ENCODE measurements at regions not wholly inside any gene's neighbourhood (a gene's known extent, or its start where the extent isn't known, plus 50 kb on each side); places are given as distances from the start of the nearest gene placed in this dataset.
"Not testable (repeated sequence)": the region's sequence is repeated elsewhere in the genome, so short reads cannot be mapped to it uniquely, and the experiment has no call there.

DNA sequence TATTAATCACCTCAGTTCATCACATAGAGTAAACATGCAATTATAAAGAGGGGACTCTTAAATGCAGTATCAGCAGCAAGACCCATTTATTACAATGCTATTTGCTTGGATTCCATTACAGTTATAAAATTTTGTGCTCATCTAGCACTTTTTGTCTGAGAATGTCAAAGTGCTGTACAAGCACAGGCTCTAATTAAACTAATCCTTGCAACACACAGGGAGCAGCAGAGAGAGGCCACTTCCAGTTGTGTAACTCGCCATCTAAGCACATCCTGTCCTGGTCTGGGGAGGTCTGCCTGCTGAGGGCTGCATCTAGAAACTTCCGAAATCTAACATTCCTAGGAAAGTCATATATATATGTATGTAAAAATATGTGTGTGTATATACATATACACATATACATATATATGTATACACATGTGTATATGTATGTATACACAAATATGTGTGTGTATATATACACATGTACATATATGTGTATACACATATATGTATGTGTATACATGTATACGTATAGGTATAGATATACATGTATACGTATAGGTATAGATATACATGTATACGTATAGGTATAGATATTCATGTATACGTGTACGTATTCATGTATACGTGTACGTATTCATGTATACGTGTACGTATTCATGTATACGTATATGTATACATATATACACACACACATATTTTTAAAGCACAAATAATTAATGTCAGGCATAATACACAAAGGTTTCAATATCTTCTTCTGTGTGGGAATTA is 136.4 kb upstream of the JARID2 start:
- H2AFZ ChIP-seq (ENCODE audit: low read depth, low read length) = no peak overlapping the region
- H3K4me2 ChIP-seq (ENCODE audit: low read length) = no peak overlapping the region
- peaks cover 4% of the 10 kb centered on the region for H3F3A ChIP-seq (ENCODE audit: insufficient read depth, low read length, poor library complexity, severe bottlenecking)
- no peak overlapping the region for H3K27ac ChIP-seq (ENCODE audit: low read length)
- H3K9me3 ChIP-seq (ENCODE audit: low read length) = no peaks in the 10 kb centered on the region
- H3K79me2 ChIP-seq (replicated peaks; ENCODE audit: insufficient read depth, low read length) = no peaks in the 10 kb centered on the region
- H4K20me1 ChIP-seq (ENCODE audit: insufficient read depth) = no peaks in the 10 kb centered on the region
- no peaks in the 10 kb centered on the region for H3K36me3 ChIP-seq (ENCODE audit: insufficient read depth, low read length)
- no peak overlapping the region for H3K9ac ChIP-seq (ENCODE audit: low read length)
- H3K27me3 ChIP-seq (ENCODE audit: insufficient read depth, low read depth, low read length) = no peaks in the 10 kb centered on the region
- H3K4me3 ChIP-seq (ENCODE audit: low read length) = no peak overlapping the region
- H3K9me2 ChIP-seq (ENCODE audit: insufficient read depth, low read length) = no peaks in the 10 kb centered on the region
- no peak for TF ChIP-seq EP300 (conservative IDR thresholded peaks at IDR 0.05; ENCODE audit: poor library complexity, severe bottlenecking)
- TF ChIP-seq, protein P1, sequence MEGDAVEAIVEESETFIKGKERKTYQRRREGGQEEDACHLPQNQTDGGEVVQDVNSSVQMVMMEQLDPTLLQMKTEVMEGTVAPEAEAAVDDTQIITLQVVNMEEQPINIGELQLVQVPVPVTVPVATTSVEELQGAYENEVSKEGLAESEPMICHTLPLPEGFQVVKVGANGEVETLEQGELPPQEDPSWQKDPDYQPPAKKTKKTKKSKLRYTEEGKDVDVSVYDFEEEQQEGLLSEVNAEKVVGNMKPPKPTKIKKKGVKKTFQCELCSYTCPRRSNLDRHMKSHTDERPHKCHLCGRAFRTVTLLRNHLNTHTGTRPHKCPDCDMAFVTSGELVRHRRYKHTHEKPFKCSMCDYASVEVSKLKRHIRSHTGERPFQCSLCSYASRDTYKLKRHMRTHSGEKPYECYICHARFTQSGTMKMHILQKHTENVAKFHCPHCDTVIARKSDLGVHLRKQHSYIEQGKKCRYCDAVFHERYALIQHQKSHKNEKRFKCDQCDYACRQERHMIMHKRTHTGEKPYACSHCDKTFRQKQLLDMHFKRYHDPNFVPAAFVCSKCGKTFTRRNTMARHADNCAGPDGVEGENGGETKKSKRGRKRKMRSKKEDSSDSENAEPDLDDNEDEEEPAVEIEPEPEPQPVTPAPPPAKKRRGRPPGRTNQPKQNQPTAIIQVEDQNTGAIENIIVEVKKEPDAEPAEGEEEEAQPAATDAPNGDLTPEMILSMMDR (IDR thresholded peaks at IDR 0.05; ENCODE audit: poor library complexity, severe bottlenecking) = no peak
- TF ChIP-seq RAD21 (conservative IDR thresholded peaks at IDR 0.05) = no peak

DNA sequence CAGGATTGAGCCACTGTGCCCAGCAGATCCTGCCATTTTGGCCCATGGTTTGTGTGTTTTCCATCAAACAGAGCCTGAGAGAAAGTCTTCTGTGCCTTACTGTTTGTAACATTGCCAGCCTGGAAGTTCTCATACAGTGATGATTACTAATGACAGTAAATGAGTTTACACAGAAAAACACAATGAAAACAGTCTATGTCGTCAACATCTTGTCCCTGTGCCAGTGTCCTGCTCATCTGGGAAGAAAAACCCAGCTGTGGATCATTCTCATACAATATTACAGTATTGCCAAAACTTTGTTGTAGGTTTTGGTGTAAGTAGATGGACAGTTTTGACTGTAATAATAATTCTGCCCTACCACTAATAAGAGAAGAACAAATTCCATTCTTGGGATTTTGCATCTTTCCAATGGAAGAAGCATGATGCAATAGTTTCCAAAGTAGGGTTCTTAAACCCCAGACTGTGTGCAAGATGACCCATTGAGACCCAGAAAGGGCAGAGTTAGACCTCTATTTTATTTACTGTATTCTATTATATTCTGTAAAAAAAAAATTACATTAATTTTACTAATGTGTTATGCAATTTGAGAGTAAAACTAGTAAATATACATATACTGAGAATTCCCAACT is 135.0 kb upstream of the JARID2 start:
- TF ChIP-seq EP300 (conservative IDR thresholded peaks at IDR 0.05; ENCODE audit: poor library complexity, severe bottlenecking) = no peak
- TF ChIP-seq MXI1 (conservative IDR thresholded peaks at IDR 0.05; ENCODE audit: poor library complexity, severe bottlenecking) = no peak
- TF ChIP-seq EZH2 (IDR thresholded peaks at IDR 0.05; ENCODE audit: borderline replicate concordance, insufficient read depth, low read length, poor library complexity, severe bottlenecking) = no peak
- TF ChIP-seq, protein P2, sequence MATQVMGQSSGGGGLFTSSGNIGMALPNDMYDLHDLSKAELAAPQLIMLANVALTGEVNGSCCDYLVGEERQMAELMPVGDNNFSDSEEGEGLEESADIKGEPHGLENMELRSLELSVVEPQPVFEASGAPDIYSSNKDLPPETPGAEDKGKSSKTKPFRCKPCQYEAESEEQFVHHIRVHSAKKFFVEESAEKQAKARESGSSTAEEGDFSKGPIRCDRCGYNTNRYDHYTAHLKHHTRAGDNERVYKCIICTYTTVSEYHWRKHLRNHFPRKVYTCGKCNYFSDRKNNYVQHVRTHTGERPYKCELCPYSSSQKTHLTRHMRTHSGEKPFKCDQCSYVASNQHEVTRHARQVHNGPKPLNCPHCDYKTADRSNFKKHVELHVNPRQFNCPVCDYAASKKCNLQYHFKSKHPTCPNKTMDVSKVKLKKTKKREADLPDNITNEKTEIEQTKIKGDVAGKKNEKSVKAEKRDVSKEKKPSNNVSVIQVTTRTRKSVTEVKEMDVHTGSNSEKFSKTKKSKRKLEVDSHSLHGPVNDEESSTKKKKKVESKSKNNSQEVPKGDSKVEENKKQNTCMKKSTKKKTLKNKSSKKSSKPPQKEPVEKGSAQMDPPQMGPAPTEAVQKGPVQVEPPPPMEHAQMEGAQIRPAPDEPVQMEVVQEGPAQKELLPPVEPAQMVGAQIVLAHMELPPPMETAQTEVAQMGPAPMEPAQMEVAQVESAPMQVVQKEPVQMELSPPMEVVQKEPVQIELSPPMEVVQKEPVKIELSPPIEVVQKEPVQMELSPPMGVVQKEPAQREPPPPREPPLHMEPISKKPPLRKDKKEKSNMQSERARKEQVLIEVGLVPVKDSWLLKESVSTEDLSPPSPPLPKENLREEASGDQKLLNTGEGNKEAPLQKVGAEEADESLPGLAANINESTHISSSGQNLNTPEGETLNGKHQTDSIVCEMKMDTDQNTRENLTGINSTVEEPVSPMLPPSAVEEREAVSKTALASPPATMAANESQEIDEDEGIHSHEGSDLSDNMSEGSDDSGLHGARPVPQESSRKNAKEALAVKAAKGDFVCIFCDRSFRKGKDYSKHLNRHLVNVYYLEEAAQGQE (IDR thresholded peaks at IDR 0.05; ENCODE audit: borderline replicate concordance) = no peak
- no peak for TF ChIP-seq POLR2AphosphoS5 (IDR thresholded peaks at IDR 0.05)
- TF ChIP-seq SMC3 (conservative IDR thresholded peaks at IDR 0.05; ENCODE audit: poor library complexity) = no peak
- TF ChIP-seq TAF1 (IDR thresholded peaks at IDR 0.05; ENCODE audit: low read depth) = no peak
- TF ChIP-seq RAD21 (conservative IDR thresholded peaks at IDR 0.05) = no peak
- TF ChIP-seq, protein P1 (IDR thresholded peaks at IDR 0.05; ENCODE audit: poor library complexity, severe bottlenecking) = no peak
- H3K9me2 ChIP-seq (ENCODE audit: insufficient read depth, low read length) = no peaks in the 10 kb centered on the region
- no peak overlapping the region for H3K4me3 ChIP-seq (ENCODE audit: low read length)
- H3K4me2 ChIP-seq (ENCODE audit: low read length) = no peak overlapping the region
- no peak overlapping the region for H3K9ac ChIP-seq (ENCODE audit: low read length)
- no peak overlapping the region for H3K27ac ChIP-seq (ENCODE audit: low read length)
- no peaks in the 10 kb centered on the region for H4K20me1 ChIP-seq (ENCODE audit: insufficient read depth)
- peaks cover 4% of the 10 kb centered on the region for H3F3A ChIP-seq (ENCODE audit: insufficient read depth, low read length, poor library complexity, severe bottlenecking)
- H3K79me2 ChIP-seq (replicated peaks; ENCODE audit: insufficient read depth, low read length) = no peaks in the 10 kb centered on the region
- no peaks in the 10 kb centered on the region for H3K27me3 ChIP-seq (ENCODE audit: insufficient read depth, low read depth, low read length)
- H2AFZ ChIP-seq (ENCODE audit: low read depth, low read length) = no peak overlapping the region
- H3K36me3 ChIP-seq (ENCODE audit: insufficient read depth, low read length) = no peaks in the 10 kb centered on the region
- H3K9me3 ChIP-seq (ENCODE audit: low read length) = no peaks in the 10 kb centered on the region

DNA sequence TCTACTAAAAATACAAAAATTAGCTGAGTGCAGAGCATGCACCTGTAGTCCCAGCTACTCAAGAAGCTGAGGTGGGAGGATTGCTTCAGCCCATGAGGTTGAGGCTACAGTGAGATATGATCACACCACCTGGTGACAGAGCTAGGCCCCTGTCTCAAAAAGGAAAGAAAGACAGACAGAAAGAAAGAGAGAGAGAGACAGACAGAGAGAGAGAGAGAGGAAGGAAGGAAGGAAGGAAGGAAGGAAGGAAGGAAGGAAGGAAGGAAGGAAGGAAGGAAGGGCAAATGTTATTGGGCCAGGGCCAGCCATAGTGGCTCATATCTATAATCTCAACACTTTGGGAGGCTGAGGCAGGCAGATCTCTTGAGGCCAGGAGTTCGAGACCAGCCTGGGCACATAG is 134.3 kb upstream of the JARID2 start:
- not testable (repeated sequence) for H4K20me1 ChIP-seq (ENCODE audit: insufficient read depth); H3K9me2 ChIP-seq (ENCODE audit: insufficient read depth, low read length); H3K79me2 ChIP-seq (replicated peaks; ENCODE audit: insufficient read depth, low read length); H3K4me2 ChIP-seq (ENCODE audit: low read length); H3K36me3 ChIP-seq (ENCODE audit: insufficient read depth, low read length); H3K9me3 ChIP-seq (ENCODE audit: low read length); H3K9ac ChIP-seq (ENCODE audit: low read length); H3K4me3 ChIP-seq (ENCODE audit: low read length); H2AFZ ChIP-seq (ENCODE audit: low read depth, low read length); H3F3A ChIP-seq (ENCODE audit: insufficient read depth, low read length, poor library complexity, severe bottlenecking); H3K27me3 ChIP-seq (ENCODE audit: insufficient read depth, low read depth, low read length); H3K27ac ChIP-seq (ENCODE audit: low read length)
